NT2/D1 (cell line): ENCODE measurements at regions not wholly inside any gene's neighbourhood (a gene's known extent, or its start where the extent isn't known, plus 50 kb on each side); places are given as distances from the start of the nearest gene placed in this dataset.
"Not testable (repeated sequence)": the region's sequence is repeated elsewhere in the genome, so short reads cannot be mapped to it uniquely, and the experiment has no call there.

Source experiments
- DNase-seq: peaks from one replicate; pipeline ENCODE4 v3.0.0-alpha.2; 2011; ENCODE audit warnings: low read depth, low spot score
- H3K27me3 ChIP-seq: 2 replicates; pipeline ENCODE4 v1.6.0; 2011; ENCODE audit warnings: mild to moderate bottlenecking; ENCODE audit not compliant: insufficient read length, insufficient read depth
- H3K36me3 ChIP-seq: 2 replicates; pipeline ENCODE4 v1.6.1; 2011; ENCODE audit warnings: mild to moderate bottlenecking, low read length, mixed read lengths; ENCODE audit not compliant: insufficient read depth, insufficient read length
- H3K4me1 ChIP-seq: 2 replicates; pipeline ENCODE4 v1.5.1; 2011; ENCODE audit not compliant: insufficient read depth, insufficient read length
- H3K4me3 ChIP-seq: 2 replicates; pipeline ENCODE4 v1.5.1; 2011; ENCODE audit warnings: low read depth; ENCODE audit not compliant: insufficient read length
- H3K9ac ChIP-seq: 2 replicates; pipeline ENCODE4 v1.6.0; 2011; ENCODE audit warnings: low read depth; ENCODE audit not compliant: insufficient read length
- H3K9me3 ChIP-seq: 2 replicates; pipeline ENCODE4 v1.5.1; 2011; ENCODE audit warnings: mild to moderate bottlenecking, low read length; ENCODE audit not compliant: insufficient read depth
- SUZ12 ChIP-seq: IDR thresholded peaks from 2 replicates; pipeline ENCODE4 v1.6.1; 2011; ENCODE audit not compliant: insufficient read length, insufficient read depth; ENCODE audit errors: extremely low read depth
- YY1 ChIP-seq: IDR thresholded peaks from 2 replicates; pipeline ENCODE4 v1.6.1; 2011; ENCODE audit not compliant: insufficient read length, insufficient read depth
- ZNF274 ChIP-seq: IDR thresholded peaks from 2 replicates; pipeline ENCODE4 v1.6.1; 2011; ENCODE audit warnings: mild to moderate bottlenecking, low read depth, low read length

DNA sequence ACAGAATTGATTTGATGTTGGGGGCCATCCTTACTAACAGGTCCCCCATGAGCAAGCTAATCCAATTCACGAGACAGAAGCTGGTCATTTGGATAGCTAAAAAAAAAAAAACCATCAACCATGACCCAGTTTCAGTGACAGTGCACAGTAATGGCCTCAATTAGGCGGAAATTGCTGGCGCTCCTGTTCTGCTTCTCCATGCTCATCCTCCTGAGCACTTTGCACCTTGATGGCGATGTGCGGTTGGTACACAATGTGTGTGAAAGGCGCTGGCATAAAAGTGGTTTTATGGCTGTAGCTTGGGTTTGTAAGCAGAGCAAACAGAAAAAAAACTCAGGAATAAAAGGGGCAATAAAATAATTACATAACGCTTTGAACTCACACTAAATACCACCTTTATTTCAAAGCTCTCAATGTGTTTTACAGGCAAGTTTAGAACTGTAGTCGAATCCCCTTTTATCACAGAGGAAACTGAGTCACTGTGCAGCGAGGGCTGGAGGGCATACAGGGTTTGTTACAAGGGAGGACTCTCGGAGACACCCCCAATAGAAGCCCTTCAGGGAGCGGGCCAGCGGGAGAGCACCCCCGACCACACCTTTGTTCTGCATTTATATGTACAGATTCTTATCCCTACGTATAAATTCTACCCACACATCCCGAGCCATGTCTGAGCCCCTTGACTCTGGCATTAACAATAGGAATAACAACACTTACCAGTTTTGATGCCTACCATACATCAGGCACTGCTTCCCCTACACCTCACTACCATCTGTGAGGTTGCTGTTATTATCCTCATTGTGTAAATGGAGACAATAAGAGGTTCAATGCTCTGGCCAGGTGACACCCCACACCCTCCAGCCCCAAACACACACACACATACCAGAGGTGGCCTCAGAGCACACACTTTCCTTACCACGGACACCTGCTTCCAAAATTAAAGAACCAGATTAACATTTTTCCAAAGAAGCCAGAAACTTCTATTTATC is 213.5 kb upstream of the IRF2BP2 start:
- no peak for DNase-seq
- TF ChIP-seq SUZ12 (no peak), YY1 (no peak), ZNF274 (no peak)
- no peaks in the 10 kb centered on the region for H3K4me1 ChIP-seq
- no peaks in the 10 kb centered on the region for H3K36me3 ChIP-seq
- H3K4me3 ChIP-seq = no peak overlapping the region
- H3K27me3 ChIP-seq = no peaks in the 10 kb centered on the region
- no peaks in the 10 kb centered on the region for H3K9me3 ChIP-seq
- no peak overlapping the region for H3K9ac ChIP-seq

GRCh38 chr1:234821840-234822239 is 211.9 kb upstream of the IRF2BP2 start:
- H3K4me3 ChIP-seq = no peak overlapping the region
- no peak overlapping the region for H3K9ac ChIP-seq
- no peaks in the 10 kb centered on the region for H3K9me3 ChIP-seq
- H3K4me1 ChIP-seq = no peaks in the 10 kb centered on the region
- no peaks in the 10 kb centered on the region for H3K27me3 ChIP-seq
- TF ChIP-seq SUZ12 (no peak), YY1 (no peak), ZNF274 (no peak)
- DNase-seq = no peak
- H3K36me3 ChIP-seq = no peaks in the 10 kb centered on the region

- no peak for DNase-seq
- no peaks in the 10 kb centered on the region for H3K36me3 ChIP-seq
- H3K9ac ChIP-seq = no peak overlapping the region
- H3K4me1 ChIP-seq = no peaks in the 10 kb centered on the region
- H3K4me3 ChIP-seq = no peak overlapping the region
- no peaks in the 10 kb centered on the region for H3K27me3 ChIP-seq
- no peaks in the 10 kb centered on the region for H3K9me3 ChIP-seq
- TF ChIP-seq YY1 = no peak
- TF ChIP-seq SUZ12 = no peak
- TF ChIP-seq ZNF274 = no peak
These were observed 210.6 kb upstream of the IRF2BP2 start for GRCh38 chr1:234820597-234820996.

DNA sequence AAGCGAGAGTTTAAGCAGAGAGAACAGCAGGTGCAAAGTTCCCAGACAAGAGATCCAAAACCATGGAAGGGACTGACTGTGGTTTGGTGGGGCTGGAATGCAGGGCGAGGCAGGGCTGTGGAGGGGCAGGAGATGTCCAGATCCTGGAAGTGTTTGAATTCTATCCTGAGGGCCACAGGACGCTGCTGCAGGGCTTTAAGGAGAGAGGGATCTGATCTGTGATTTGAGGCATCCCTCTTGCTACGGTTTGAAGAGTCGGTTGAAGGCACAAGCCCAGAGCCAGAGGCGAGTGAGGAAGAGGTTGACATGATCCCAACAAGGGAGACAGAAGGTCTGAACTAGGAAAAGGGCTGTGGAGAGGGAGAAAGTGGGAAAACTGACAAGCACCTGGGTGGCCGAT is 209.9 kb upstream of the IRF2BP2 start:
- H3K9me3 ChIP-seq, H3K4me1 ChIP-seq, H3K9ac ChIP-seq, H3K27me3 ChIP-seq, H3K4me3 ChIP-seq, DNase-seq, H3K36me3 ChIP-seq: not testable (repeated sequence)

DNA sequence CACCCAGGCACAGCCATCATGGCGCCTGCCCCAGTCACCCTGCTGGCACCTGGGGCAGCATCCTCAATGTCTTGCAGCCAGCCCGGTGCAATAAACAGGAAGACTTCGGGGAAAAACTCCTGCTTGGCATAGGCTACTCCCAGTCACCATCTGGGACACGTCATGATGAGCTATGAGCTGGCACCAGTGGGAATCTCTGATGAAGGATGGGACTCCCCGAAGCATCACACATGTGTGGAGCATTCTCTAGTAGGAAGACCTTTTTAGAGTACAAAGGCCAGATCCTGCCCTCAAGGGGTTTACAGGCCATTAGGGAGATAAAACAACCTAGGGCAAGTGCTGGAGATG is 208.0 kb upstream of the IRF2BP2 start:
- H3K9ac ChIP-seq, DNase-seq, H3K4me3 ChIP-seq, H3K4me1 ChIP-seq, H3K36me3 ChIP-seq, H3K27me3 ChIP-seq, H3K9me3 ChIP-seq: not testable (repeated sequence)

DNA sequence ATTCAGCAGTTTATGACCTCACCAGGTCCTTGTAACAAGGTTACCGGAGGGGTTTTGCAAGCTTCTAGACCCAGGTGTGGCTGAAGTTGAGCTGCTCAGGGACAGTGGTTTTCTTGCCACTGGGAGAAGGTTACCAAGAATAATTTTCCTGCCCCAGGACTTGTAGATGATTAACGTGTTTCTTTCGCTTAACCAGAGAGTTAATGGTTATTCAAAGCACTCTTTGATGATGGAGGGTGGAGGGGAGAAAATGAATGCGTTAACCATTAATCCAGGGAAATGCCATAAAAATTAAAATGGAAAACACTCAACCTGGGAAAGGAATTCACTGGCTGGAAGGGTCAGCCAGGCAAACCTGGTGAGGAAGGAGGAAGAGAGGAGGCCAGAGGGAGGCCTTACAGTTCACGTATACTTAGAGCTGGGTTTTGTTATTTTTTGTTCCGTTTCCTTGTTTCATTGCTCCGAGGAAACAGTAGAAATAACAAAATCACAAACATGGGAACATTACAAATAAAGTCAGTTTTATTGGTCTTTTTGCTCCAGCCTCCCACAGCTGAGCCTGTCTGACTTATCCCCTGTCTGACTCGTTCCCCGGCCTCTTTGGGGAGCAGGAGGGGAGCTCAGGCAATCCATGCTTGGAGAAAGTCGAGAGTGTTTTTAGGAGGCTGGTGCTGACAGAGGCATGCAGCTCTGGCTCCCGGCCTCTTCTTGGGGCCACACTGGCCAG is 207.5 kb upstream of the IRF2BP2 start:
- not testable (repeated sequence) for H3K4me1 ChIP-seq, H3K27me3 ChIP-seq, DNase-seq, H3K4me3 ChIP-seq, H3K9ac ChIP-seq, H3K36me3 ChIP-seq, H3K9me3 ChIP-seq

- H3K9me3 ChIP-seq, H3K4me1 ChIP-seq: not testable (repeated sequence)
These were observed 206.9 kb upstream of the IRF2BP2 start for GRCh38 chr1:234816864-234817263.

DNA sequence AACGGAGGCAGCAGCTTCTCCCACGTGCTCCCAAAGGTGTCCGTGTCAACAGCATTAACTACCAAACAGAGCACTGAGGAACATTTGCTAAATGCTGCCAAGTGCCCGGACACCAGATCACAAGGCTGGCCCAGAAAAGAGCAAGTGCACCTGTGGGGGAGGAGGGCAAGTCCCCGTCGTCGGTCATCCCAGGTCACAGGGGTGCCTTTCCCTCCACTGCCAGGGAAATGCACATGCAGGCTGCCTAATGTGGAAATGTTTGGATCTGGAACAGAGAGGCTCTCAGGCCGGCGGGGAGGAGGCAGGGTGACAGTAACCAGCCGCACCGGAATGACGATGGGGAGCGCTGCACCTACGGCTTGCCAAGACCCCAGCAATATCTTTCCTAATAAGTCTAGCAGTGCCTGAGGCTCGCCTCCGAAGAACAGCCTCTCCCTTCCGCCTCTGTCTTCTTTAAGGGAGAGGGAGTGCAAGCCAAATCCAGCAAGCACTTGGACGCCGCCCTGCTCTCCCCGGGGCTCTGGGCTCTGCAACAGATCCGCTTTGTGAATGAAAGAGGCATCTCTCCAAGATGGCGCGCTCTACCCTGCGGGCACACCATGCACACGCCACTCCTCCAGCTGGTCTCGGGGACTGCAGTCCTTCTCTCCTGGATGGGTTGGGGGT is 206.3 kb upstream of the IRF2BP2 start:
- DNase-seq, H3K4me3 ChIP-seq, H3K9ac ChIP-seq, H3K9me3 ChIP-seq, H3K36me3 ChIP-seq, H3K4me1 ChIP-seq, H3K27me3 ChIP-seq: not testable (repeated sequence)

More at GRCh38 chr1:234816864-234817263, 206.9 kb upstream of the IRF2BP2 start:
- H3K27me3 ChIP-seq, H3K4me3 ChIP-seq, H3K36me3 ChIP-seq, H3K9ac ChIP-seq, DNase-seq: not testable (repeated sequence)

GRCh38 chr1:234815295-234815815 is 205.4 kb upstream of the IRF2BP2 start:
- not testable (repeated sequence) for H3K36me3 ChIP-seq, H3K4me1 ChIP-seq, H3K9ac ChIP-seq, H3K4me3 ChIP-seq, H3K9me3 ChIP-seq, DNase-seq, H3K27me3 ChIP-seq

- H3K27me3 ChIP-seq, H3K9me3 ChIP-seq, H3K9ac ChIP-seq, H3K4me3 ChIP-seq, H3K36me3 ChIP-seq, H3K4me1 ChIP-seq, DNase-seq: not testable (repeated sequence)
These were observed 204.3 kb upstream of the IRF2BP2 start for GRCh38 chr1:234814235-234814634.
